HG03469 (cell line): ENCODE measurements at regions not wholly inside any gene's neighbourhood (a gene's known extent, or its start where the extent isn't known, plus 50 kb on each side); places are given as distances from the start of the nearest gene placed in this dataset.
A peak's percentile ranks its signal among the peaks of the same experiment; 100 is the strongest.
"Not testable (repeated sequence)": the region's sequence is repeated elsewhere in the genome, so short reads cannot be mapped to it uniquely, and the experiment has no call there.

ENCODE experiments used
- ATAC-seq: cut with Tn5 transposase; IDR thresholded peaks from one replicate; pipeline ENCODE4 v1.9.1; 2021; ENCODE audit warnings: mild to moderate bottlenecking, moderate library complexity, moderate number of reproducible peaks; ENCODE audit not compliant: unreplicated experiment

- ATAC-seq, result no peak
These were observed 397.5 kb downstream of the HTR1A start for GRCh38 chr5:63564789-63565188.

GRCh38 chr5:63563008-63563917 is 399.0 kb downstream of the HTR1A start:
- ATAC-seq, result no peak

- ATAC-seq, result no peak
These were observed 406.4 kb downstream of the HTR1A start for GRCh38 chr5:63555874-63556273.

GRCh38 chr5:63554191-63554590 is 408.1 kb downstream of the HTR1A start:
- ATAC-seq, result no peak

GRCh38 chr5:63553073-63553472 is 409.2 kb downstream of the HTR1A start:
- no peak for ATAC-seq

GRCh38 chr5:63535840-63536602 is 426.2 kb downstream of the HTR1A start:
- no peak for ATAC-seq

GRCh38 chr5:63524281-63524680 is 438.0 kb downstream of the HTR1A start:
- no peak for ATAC-seq

- no peak for ATAC-seq
These were observed 446.2 kb downstream of the HTR1A start for GRCh38 chr5:63516006-63516405.

GRCh38 chr5:63500242-63500641 is 462.0 kb downstream of the HTR1A start:
- ATAC-seq, result no peak

- no peak for ATAC-seq
These were observed 467.0 kb downstream of the HTR1A start for GRCh38 chr5:63495225-63495624.

GRCh38 chr5:63483338-63483737 is 478.9 kb downstream of the HTR1A start:
- ATAC-seq, result no peak

- no peak for ATAC-seq
These were observed 488.8 kb downstream of the HTR1A start for GRCh38 chr5:63473335-63473967.

- no peak for ATAC-seq
These were observed 506.0 kb downstream of the HTR1A start for GRCh38 chr5:63456279-63456678.

- no peak for ATAC-seq
These were observed 511.1 kb downstream of the HTR1A start for GRCh38 chr5:63451188-63451587.

GRCh38 chr5:63439537-63439936 is 522.7 kb downstream of the HTR1A start:
- no peak for ATAC-seq

- no peak for ATAC-seq
These were observed 552.5 kb downstream of the HTR1A start for GRCh38 chr5:63409737-63410136.

GRCh38 chr5:63408984-63409383 is 553.3 kb downstream of the HTR1A start:
- ATAC-seq, result no peak

GRCh38 chr5:63401436-63402046 is 560.7 kb downstream of the HTR1A start:
- peak; percentile 86 for ATAC-seq

GRCh38 chr5:63400079-63400478 is 562.2 kb downstream of the HTR1A start:
- ATAC-seq, result no peak

- no peak for ATAC-seq
These were observed 563.9 kb downstream of the HTR1A start for GRCh38 chr5:63398346-63398745.

GRCh38 chr5:63388188-63388587 is 574.1 kb downstream of the HTR1A start:
- not testable (repeated sequence) for ATAC-seq
